ENCODE measurements at regions not wholly inside any gene's neighbourhood (a gene's known extent, or its start where the extent isn't known, plus 50 kb on each side); places are given as distances from the start of the nearest gene placed in this dataset.
A peak's percentile ranks its signal among the peaks of the same experiment; 100 is the strongest.

GRCh38 chr3:182708810-182709209 is 84.5 kb upstream of the ATP11B start:
- H3K9me2 ChIP-seq (ENCODE audit: insufficient read depth, low read length), result no peaks in the 10 kb centered on the region
- peaks cover 19% of the 10 kb centered on the region for H3K4me1 ChIP-seq (ENCODE audit: insufficient read depth, low read length, poor library complexity, severe bottlenecking)
- no peaks in the 10 kb centered on the region for H4K20me1 ChIP-seq (ENCODE audit: insufficient read depth, low read length)
- DNase-seq (ENCODE audit: low spot score), result no peak
- no peaks in the 10 kb centered on the region for H3K79me2 ChIP-seq (ENCODE audit: insufficient read depth, low read depth, low read length)
- no peak overlapping the region for H3K27ac ChIP-seq (ENCODE audit: low read depth, low read length, poor library complexity, severe bottlenecking)
- intact Hi-C loops (cut with micrococcal nuclease; ENCODE audit: unreplicated experiment), result no loop called here
- H3K36me3 ChIP-seq (ENCODE audit: insufficient read depth, low read length), result no peaks in the 10 kb centered on the region
- TF ChIP-seq EZH2phosphoT487 (IDR thresholded peaks at IDR 0.05; ENCODE audit: borderline replicate concordance, low read depth, low read length) (no peak), CTCF (conservative IDR thresholded peaks at IDR 0.05; ENCODE audit: low read length) (no peak)
- H3K4me3 ChIP-seq (ENCODE audit: low read depth, low read length, poor library complexity, severe bottlenecking), result no peak overlapping the region
- ChIA-PET POLR2A (interaction anchor here (0.5 to 0.6 kb wide), 2 partner anchors 213 to 348 kb away, joined by 3 to 4 read pairs; no protein-coding TSS in a partner anchor), CTCF (ENCODE audit: unreplicated experiment) (interaction anchor here (0.5 kb wide), 1 partner anchor 91 kb away, joined by 3 read pairs; no protein-coding TSS in a partner anchor)
- no peaks in the 10 kb centered on the region for H3K9me3 ChIP-seq (ENCODE audit: low read length)
- BruUV-seq (replicated peaks), result no TSS peak
- H2AFZ ChIP-seq (ENCODE audit: low read length), result peak overlapping the region; percentile 9; the same call in 1 of the 2 replicates
- no peak overlapping the region for H3K4me2 ChIP-seq (ENCODE audit: low read length)

- H2AFZ ChIP-seq (ENCODE audit: low read length), result peak overlapping the region; percentile 9; the same call in 1 of the 2 replicates
- CTCF ChIA-PET (ENCODE audit: unreplicated experiment), result interaction anchor here (0.5 kb wide), 1 partner anchor 90 kb away, joined by 3 read pairs; no protein-coding TSS in a partner anchor
- no peak overlapping the region for H3K4me3 ChIP-seq (ENCODE audit: low read depth, low read length, poor library complexity, severe bottlenecking)
- H3K27ac ChIP-seq (ENCODE audit: low read depth, low read length, poor library complexity, severe bottlenecking), result no peak overlapping the region
- peaks cover 24% of the 10 kb centered on the region for H3K4me1 ChIP-seq (ENCODE audit: insufficient read depth, low read length, poor library complexity, severe bottlenecking)
- no peaks in the 10 kb centered on the region for H3K9me2 ChIP-seq (ENCODE audit: insufficient read depth, low read length)
- H3K79me2 ChIP-seq (ENCODE audit: insufficient read depth, low read depth, low read length), result no peaks in the 10 kb centered on the region
- H3K4me2 ChIP-seq (ENCODE audit: low read length), result no peak overlapping the region
- intact Hi-C loops (cut with micrococcal nuclease; ENCODE audit: unreplicated experiment), result no loop called here
- POLR2A ChIA-PET, result interaction anchor here (0.5 to 0.7 kb wide), 3 partner anchors 23 to 348 kb away, joined by 3 to 4 read pairs (median 3); no protein-coding TSS in a partner anchor
- no peaks in the 10 kb centered on the region for H3K36me3 ChIP-seq (ENCODE audit: insufficient read depth, low read length)
- BruUV-seq (replicated peaks), result no TSS peak
- TF ChIP-seq CTCF (conservative IDR thresholded peaks at IDR 0.05; ENCODE audit: low read length) (no peak), EZH2phosphoT487 (IDR thresholded peaks at IDR 0.05; ENCODE audit: borderline replicate concordance, low read depth, low read length) (no peak)
- no peaks in the 10 kb centered on the region for H3K9me3 ChIP-seq (ENCODE audit: low read length)
- DNase-seq (ENCODE audit: low spot score), result no peak
- no peaks in the 10 kb centered on the region for H4K20me1 ChIP-seq (ENCODE audit: insufficient read depth, low read length)
These were observed 84.0 kb upstream of the ATP11B start for GRCh38 chr3:182709306-182709705.

GRCh38 chr3:182710557-182711157 is 82.6 kb upstream of the ATP11B start:
- CTCF ChIA-PET (ENCODE audit: unreplicated experiment), result interaction anchor here (1.0 kb wide), 1 partner anchor 13 kb away, joined by 3 read pairs; no protein-coding TSS in a partner anchor
- no peaks in the 10 kb centered on the region for H3K79me2 ChIP-seq (ENCODE audit: insufficient read depth, low read depth, low read length)
- peak overlapping the region; percentile 8; the same call in 1 of the 2 replicates for H2AFZ ChIP-seq (ENCODE audit: low read length)
- no peak overlapping the region for H3K27ac ChIP-seq (ENCODE audit: low read depth, low read length, poor library complexity, severe bottlenecking)
- DNase-seq (ENCODE audit: low spot score), result peak; percentile 68
- no peaks in the 10 kb centered on the region for H3K36me3 ChIP-seq (ENCODE audit: insufficient read depth, low read length)
- no TSS peak for BruUV-seq (replicated peaks)
- POLR2A ChIA-PET, result interaction anchor here (0.6 to 1.8 kb wide), 5 partner anchors 13 to 997 kb away, joined by 3 to 7 read pairs (median 5); no protein-coding TSS in a partner anchor
- TF ChIP-seq EZH2phosphoT487 (IDR thresholded peaks at IDR 0.05; ENCODE audit: borderline replicate concordance, low read depth, low read length) (no peak), CTCF (conservative IDR thresholded peaks at IDR 0.05; ENCODE audit: low read length) (peak; percentile 96)
- no peaks in the 10 kb centered on the region for H4K20me1 ChIP-seq (ENCODE audit: insufficient read depth, low read length)
- peaks cover 38% of the 10 kb centered on the region for H3K4me1 ChIP-seq (ENCODE audit: insufficient read depth, low read length, poor library complexity, severe bottlenecking)
- no peak overlapping the region for H3K4me3 ChIP-seq (ENCODE audit: low read depth, low read length, poor library complexity, severe bottlenecking)
- H3K9me3 ChIP-seq (ENCODE audit: low read length), result no peaks in the 10 kb centered on the region
- no peak overlapping the region for H3K4me2 ChIP-seq (ENCODE audit: low read length)
- intact Hi-C loops (cut with micrococcal nuclease; ENCODE audit: unreplicated experiment), result loop anchor here (5.0 to 10.0 kb wide), 2 partner anchors 264 to 672 kb away; no protein-coding TSS in a partner anchor
- no peaks in the 10 kb centered on the region for H3K9me2 ChIP-seq (ENCODE audit: insufficient read depth, low read length)
